ENCODE measurements at regions not wholly inside any gene's neighbourhood (a gene's known extent, or its start where the extent isn't known, plus 50 kb on each side); places are given as distances from the start of the nearest gene placed in this dataset.

DNA sequence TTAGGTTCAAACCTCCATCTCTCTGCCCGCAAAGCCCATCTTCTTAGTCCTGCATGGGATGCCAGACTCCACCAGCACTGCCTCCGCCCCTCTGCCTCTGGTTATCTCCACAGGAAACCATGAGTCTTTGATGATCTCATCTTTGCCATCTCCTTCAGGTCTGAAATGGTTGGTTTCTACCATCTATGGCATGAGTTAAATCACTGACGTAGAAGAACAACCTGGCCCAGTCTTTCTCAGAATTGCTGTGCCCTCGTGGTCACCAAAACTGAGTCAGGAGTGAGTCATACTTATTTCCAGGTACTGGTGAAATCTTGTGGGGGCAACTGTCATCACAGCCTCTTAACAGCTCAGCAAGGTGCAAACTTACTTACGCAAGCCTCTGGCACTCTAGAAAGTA lies 468.7 kb upstream of the C16orf82 start:
- H3K9me3 ChIP-seq (ENCODE audit: low read depth), result no peaks in the 10 kb centered on the region
- no peaks in the 10 kb centered on the region for H3K9me2 ChIP-seq (ENCODE audit: insufficient read depth)
- no peaks in the 10 kb centered on the region for H3K36me3 ChIP-seq (ENCODE audit: low read depth)
- H3K27ac ChIP-seq, result no peak overlapping the region
- no peaks in the 10 kb centered on the region for H3K79me2 ChIP-seq (ENCODE audit: insufficient read depth)
- no peak overlapping the region for H2AFZ ChIP-seq
- no peaks in the 10 kb centered on the region for H4K20me1 ChIP-seq (ENCODE audit: insufficient read depth)
- WGBS, 2 experiments (ENCODE audit: low coverage in 1 of 2, low lambda C conversion rate in 2 of 2, missing lambda C conversion rate in 2 of 2), result 54 to 56% methylated on average over 5 of the region's 5 CpGs
- H3K4me3 ChIP-seq, result no peak overlapping the region
- TF ChIP-seq EZH2 (IDR thresholded peaks at IDR 0.05; ENCODE audit: insufficient read depth, poor library complexity, severe bottlenecking) (no peak), EZH2phosphoT487 (IDR thresholded peaks at IDR 0.05; ENCODE audit: insufficient read depth, low read depth) (no peak)
- H3K4me1 ChIP-seq (ENCODE audit: insufficient read depth), result no peaks in the 10 kb centered on the region
- no peak for DNase-seq
- H3K27me3 ChIP-seq (replicated peaks; ENCODE audit: insufficient read depth), result no peaks in the 10 kb centered on the region; the same call in 1 of the 2 replicates
- H3F3A ChIP-seq (ENCODE audit: insufficient read depth), result no peaks in the 10 kb centered on the region
- H3K9ac ChIP-seq, result no peak overlapping the region
- H3K4me2 ChIP-seq (ENCODE audit: unreplicated experiment), result no peak overlapping the region
- in situ Hi-C loops (cut with MboI), result no loop called here

DNA sequence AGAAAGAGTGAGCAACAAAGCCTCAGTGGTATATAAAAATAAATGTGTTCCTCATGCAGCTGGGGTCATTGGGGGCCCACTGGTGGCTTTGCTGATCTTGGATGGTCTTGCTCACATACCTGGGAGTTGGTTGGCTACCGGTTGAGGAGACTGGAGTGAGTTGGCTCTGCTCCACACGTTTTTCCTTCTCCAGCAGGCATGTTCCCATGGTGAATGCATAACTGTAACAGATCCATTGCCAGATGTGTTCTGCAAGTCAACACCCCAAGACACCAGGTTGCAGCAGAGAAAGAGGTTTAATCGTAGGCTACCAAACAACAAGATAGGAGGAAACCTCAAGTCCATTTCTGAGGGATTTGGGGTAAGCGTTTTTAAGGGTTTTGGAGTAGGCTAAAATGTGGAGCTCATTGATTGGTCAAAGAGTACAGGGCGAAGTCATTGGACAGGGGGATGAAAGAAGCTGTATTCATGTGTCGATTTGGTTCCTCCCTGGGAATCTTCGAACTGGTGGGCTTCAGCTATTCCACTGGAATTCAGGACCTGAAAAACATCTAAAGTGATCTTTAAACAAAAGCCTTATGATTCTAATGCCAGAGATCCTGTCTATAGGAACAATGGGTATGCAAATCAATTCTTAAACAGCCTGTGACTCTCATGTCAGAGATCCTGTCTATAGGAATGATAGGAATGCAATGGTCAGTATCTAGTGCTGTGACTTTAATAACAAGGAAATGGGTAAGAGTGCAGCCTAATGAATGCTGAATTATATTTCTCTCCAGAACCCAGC lies 467.5 kb upstream of the C16orf82 start:
- in situ Hi-C loops (cut with MboI), result no loop called here
- Histone ChIP-seq H3K9me3 (ENCODE audit: low read depth) (no peaks in the 10 kb centered on the region), H3K4me1 (ENCODE audit: insufficient read depth) (no peaks in the 10 kb centered on the region), H3K36me3 (ENCODE audit: low read depth) (no peaks in the 10 kb centered on the region), H3K9me2 (ENCODE audit: insufficient read depth) (no peaks in the 10 kb centered on the region), H2AFZ (no peak overlapping the region), H3K27ac (no peak overlapping the region), H3K4me3 (no peak overlapping the region), H3K4me2 (ENCODE audit: unreplicated experiment) (no peak overlapping the region), H3K9ac (no peak overlapping the region), H3K79me2 (ENCODE audit: insufficient read depth) (no peaks in the 10 kb centered on the region), H3K27me3 (replicated peaks; ENCODE audit: insufficient read depth) (no peaks in the 10 kb centered on the region), H4K20me1 (ENCODE audit: insufficient read depth) (no peaks in the 10 kb centered on the region), H3F3A (ENCODE audit: insufficient read depth) (no peaks in the 10 kb centered on the region)
- WGBS, 2 experiments (ENCODE audit: low coverage in 1 of 2, low lambda C conversion rate in 2 of 2, missing lambda C conversion rate in 2 of 2), result 14 to 17% methylated on average over 7 of the region's 7 CpGs
- no peak for DNase-seq
- no peak for TF ChIP-seq EZH2phosphoT487 (IDR thresholded peaks at IDR 0.05; ENCODE audit: insufficient read depth, low read depth)

DNA sequence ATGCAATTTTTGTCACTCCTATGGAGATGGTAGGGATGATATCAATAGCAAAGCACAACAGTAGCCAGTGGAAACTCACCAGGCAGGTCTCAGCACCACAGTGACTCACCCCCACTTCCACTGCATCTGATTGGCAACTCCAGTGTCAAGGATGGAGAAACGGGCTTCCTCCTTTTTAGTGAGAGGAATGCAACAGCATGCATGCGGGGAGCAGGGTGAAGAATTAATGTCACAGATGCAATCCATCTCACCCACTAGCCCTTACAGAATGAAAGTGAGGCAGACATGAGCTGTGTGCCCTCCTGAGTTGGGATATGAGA lies 467.0 kb upstream of the C16orf82 start:
- Histone ChIP-seq H3K4me1 (ENCODE audit: insufficient read depth) (no peaks in the 10 kb centered on the region), H3K9me2 (ENCODE audit: insufficient read depth) (no peaks in the 10 kb centered on the region), H3F3A (ENCODE audit: insufficient read depth) (no peaks in the 10 kb centered on the region), H3K36me3 (ENCODE audit: low read depth) (no peaks in the 10 kb centered on the region), H3K79me2 (ENCODE audit: insufficient read depth) (no peaks in the 10 kb centered on the region), H2AFZ (no peak overlapping the region), H4K20me1 (ENCODE audit: insufficient read depth) (no peaks in the 10 kb centered on the region), H3K27me3 (replicated peaks; ENCODE audit: insufficient read depth) (no peaks in the 10 kb centered on the region), H3K9ac (no peak overlapping the region), H3K9me3 (ENCODE audit: low read depth) (no peaks in the 10 kb centered on the region), H3K27ac (no peak overlapping the region), H3K4me3 (no peak overlapping the region), H3K4me2 (ENCODE audit: unreplicated experiment) (no peak overlapping the region)
- 9 to 15% methylated on average over 2 of the region's 2 CpGs for WGBS, 2 experiments (ENCODE audit: low coverage in 1 of 2, low lambda C conversion rate in 2 of 2, missing lambda C conversion rate in 2 of 2)
- no peak for DNase-seq
- TF ChIP-seq EZH2 (IDR thresholded peaks at IDR 0.05; ENCODE audit: insufficient read depth, poor library complexity, severe bottlenecking), result no peak
- TF ChIP-seq EZH2phosphoT487 (IDR thresholded peaks at IDR 0.05; ENCODE audit: insufficient read depth, low read depth), result no peak
- in situ Hi-C loops (cut with MboI), result no loop called here

DNA sequence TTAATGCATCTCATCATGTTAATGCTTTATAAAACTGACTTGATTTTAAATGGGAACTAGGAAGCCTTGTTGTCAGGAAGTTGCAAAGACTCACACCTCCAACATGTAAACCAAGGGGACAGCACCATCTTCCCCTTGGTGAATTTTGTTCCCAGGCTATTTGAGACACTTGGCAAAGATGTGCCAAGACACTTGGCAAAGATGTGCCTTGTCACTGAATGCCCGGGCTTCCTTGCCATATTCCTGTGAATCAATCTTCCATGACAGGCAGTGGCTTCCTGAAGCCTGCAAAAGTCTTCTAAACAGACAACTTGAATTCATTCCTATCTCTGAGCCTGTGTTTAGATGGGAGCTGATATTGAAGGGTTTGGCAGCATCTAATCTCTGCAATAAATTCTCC lies 465.4 kb upstream of the C16orf82 start:
- no peaks in the 10 kb centered on the region for H4K20me1 ChIP-seq (ENCODE audit: insufficient read depth)
- H3K9me2 ChIP-seq (ENCODE audit: insufficient read depth), result no peaks in the 10 kb centered on the region
- no peaks in the 10 kb centered on the region for H3K36me3 ChIP-seq (ENCODE audit: low read depth)
- H3K79me2 ChIP-seq (ENCODE audit: insufficient read depth), result no peaks in the 10 kb centered on the region
- no peaks in the 10 kb centered on the region for H3K9me3 ChIP-seq (ENCODE audit: low read depth)
- H3K27ac ChIP-seq, result no peak overlapping the region
- no peak overlapping the region for H3K4me2 ChIP-seq (ENCODE audit: unreplicated experiment)
- H3K4me1 ChIP-seq (ENCODE audit: insufficient read depth), result no peaks in the 10 kb centered on the region
- H3F3A ChIP-seq (ENCODE audit: insufficient read depth), result no peaks in the 10 kb centered on the region
- no peaks in the 10 kb centered on the region for H3K27me3 ChIP-seq (replicated peaks; ENCODE audit: insufficient read depth)
- H3K9ac ChIP-seq, result no peak overlapping the region
- WGBS, 2 experiments (ENCODE audit: low coverage in 1 of 2, low lambda C conversion rate in 2 of 2, missing lambda C conversion rate in 2 of 2), result 5 to 16% methylated on average over 1 of the region's 1 CpG
- no peak for TF ChIP-seq EZH2phosphoT487 (IDR thresholded peaks at IDR 0.05; ENCODE audit: insufficient read depth, low read depth)
- TF ChIP-seq EZH2 (IDR thresholded peaks at IDR 0.05; ENCODE audit: insufficient read depth, poor library complexity, severe bottlenecking), result no peak
- H3K4me3 ChIP-seq, result no peak overlapping the region
- no peak overlapping the region for H2AFZ ChIP-seq
- DNase-seq, result no peak
- in situ Hi-C loops (cut with MboI), result no loop called here
